HepG2 (cell line): ENCODE measurements at regions not wholly inside any gene's neighbourhood (a gene's known extent, or its start where the extent isn't known, plus 50 kb on each side); places are given as distances from the start of the nearest gene placed in this dataset.

Experiments
- ATAC-seq: fragments of 200-7000 bp; cut with Tn5 transposase; 3 replicates; pipeline ENCODE4 v1.9.1; 2020; ENCODE audit warnings: mild to moderate bottlenecking, moderate library complexity
- BruUV-seq: library from RNA; stranded (reverse); fragments of 400-500 nt; replicated peaks from 2 replicates; lab custom pipeline; 2021; lab: Mats Ljungman, UMichigan
- CTCF ChIA-PET: fragments of 300-600 bp; formaldehyde crosslinking; extraction: SDS; loops from one replicate; lab custom pipeline; 2021; ENCODE audit warnings: low total read pairs, inconsistent platforms, low intra/inter-chr PET ratio; lab: Yijun Ruan, JAX
- POLR2A ChIA-PET: fragments of 350-600 bp; sonication (Branson Sonifier 250); formaldehyde crosslinking; loops from one replicate; lab custom pipeline; 2020; ENCODE audit warnings: antibody characterized with exemption, inconsistent platforms; lab: Yijun Ruan, JAX
- DNase-seq: peaks from one replicate; pipeline ENCODE4 v3.0.0-alpha.2; 2015; ENCODE audit warnings: low spot score
- FAIRE-seq: peaks from 3 replicates; lab custom pipeline; 2011; peaks lifted over from hg19 to GRCh38; lab: Jason Lieb, UNC
- H2AFZ ChIP-seq: one replicate; pipeline ENCODE4 v1.6.1; 2011; ENCODE audit warnings: low read length, inconsistent platforms
- H3K27ac ChIP-seq: fragments of 300-600 bp; 3 replicates; pipeline ENCODE4 v1.8.0; 2011; ENCODE audit warnings: mixed run types, mild to moderate bottlenecking, mixed read lengths, low read length, inconsistent platforms; ENCODE audit not compliant: insufficient read depth; ENCODE audit errors: extremely low read length
- H3K27me3 ChIP-seq, 2 experiments: fragments of 200-600 bp in 1 of 2; 2 replicates in 1 of 2; 3 replicates in 1 of 2; pipeline versions ENCODE4 v1.6.0 to v1.8.0; 2011; ENCODE audit warnings: low read length in 2 of 2, mild to moderate bottlenecking in 2 of 2, moderate library complexity in 2 of 2, inconsistent platforms in 1 of 2; ENCODE audit not compliant: insufficient read depth in 2 of 2, control insufficient read depth in 1 of 2
- H3K36me3 ChIP-seq, 2 experiments: fragments of 200-600 bp in 1 of 2; replicated peaks in 1 of 2; 2 replicates in 1 of 2; 3 replicates in 1 of 2; pipeline versions ENCODE4 v1.5.1 to v1.8.0; 2011; ENCODE audit warnings: low read length in 2 of 2, inconsistent platforms in 1 of 2; ENCODE audit not compliant: insufficient read depth in 2 of 2, control insufficient read depth in 1 of 2
- H3K4me1 ChIP-seq: 2 replicates; pipeline ENCODE4 v1.5.1; 2012; ENCODE audit warnings: low read length, inconsistent platforms; ENCODE audit not compliant: insufficient read depth
- H3K4me2 ChIP-seq: 2 replicates; pipeline ENCODE4 v1.6.0; 2011; ENCODE audit warnings: low read depth, low read length, inconsistent platforms
- H3K4me3 ChIP-seq, 3 experiments: fragments of 200-600 bp in 1 of 3; sonication (generic), shearing (Covaris generic) in 1 of 3; replicated peaks in 1 of 3; 2 replicates each; pipeline ENCODE4 v1.5.1; 2011 to 2016; ENCODE audit warnings: low read length in 3 of 3, inconsistent platforms in 2 of 3, low read depth in 2 of 3, mild to moderate bottlenecking in 2 of 3, control low read depth in 1 of 3, mixed read lengths in 1 of 3; ENCODE audit not compliant: insufficient read depth in 1 of 3
- H3K79me2 ChIP-seq: one replicate; pipeline ENCODE4 v1.6.1; 2011; ENCODE audit warnings: low read length, inconsistent platforms; ENCODE audit not compliant: insufficient read depth
- H3K9ac ChIP-seq: 2 replicates; pipeline ENCODE4 v1.6.0; 2011; ENCODE audit warnings: mild to moderate bottlenecking, low read depth, low read length, inconsistent platforms; ENCODE audit not compliant: insufficient read depth
- H3K9me3 ChIP-seq: 2 replicates; pipeline ENCODE4 v1.5.1; 2012; ENCODE audit warnings: mild to moderate bottlenecking, low read length
- H4K20me1 ChIP-seq: 2 replicates; pipeline ENCODE4 v1.6.0; 2011; ENCODE audit warnings: inconsistent platforms, mild to moderate bottlenecking, low read length, moderate library complexity; ENCODE audit not compliant: insufficient read depth
- ATF3 ChIP-seq: sonication (generic); formaldehyde crosslinking; IDR thresholded peaks from 2 replicates; pipeline ENCODE4 v1.4.0; 2020; ENCODE audit warnings: missing genetic modification reagents
- FOXC1 ChIP-seq: sonication (generic); formaldehyde crosslinking; IDR thresholded peaks from 2 replicates; pipeline ENCODE4 v1.8.0; 2022; ENCODE audit warnings: mild to moderate bottlenecking, missing genetic modification reagents, borderline replicate concordance
- GABPB1 ChIP-seq: IDR thresholded peaks from 2 replicates; pipeline ENCODE4 v1.6.1; 2016; ENCODE audit warnings: mild to moderate bottlenecking, missing genetic modification reagents, moderate library complexity, missing compliant biosample characterization
- ISX ChIP-seq: sonication (generic); formaldehyde crosslinking; conservative IDR thresholded peaks from 2 replicates; pipeline ENCODE4 v1.5.0; 2020; ENCODE audit warnings: missing genetic modification reagents
- NAIF1 ChIP-seq: sonication (generic); formaldehyde crosslinking; IDR thresholded peaks from 2 replicates; pipeline ENCODE4 v1.5.0; 2020; ENCODE audit warnings: mild to moderate bottlenecking, missing genetic modification reagents, borderline replicate concordance
- PLSCR1 ChIP-seq: sonication (generic); formaldehyde crosslinking; IDR thresholded peaks from 2 replicates; pipeline ENCODE4 v1.5.0; 2020; ENCODE audit warnings: missing genetic modification reagents, mild to moderate bottlenecking, borderline replicate concordance
- POGZ ChIP-seq: sonication (generic); formaldehyde crosslinking; IDR thresholded peaks from 2 replicates; pipeline ENCODE4 v1.4.0; 2020; ENCODE audit warnings: mild to moderate bottlenecking, missing genetic modification reagents
- ZNF251 ChIP-seq: sonication (generic); formaldehyde crosslinking; IDR thresholded peaks from 2 replicates; pipeline ENCODE4 v1.9.0; 2021; ENCODE audit warnings: mild to moderate bottlenecking, missing genetic modification reagents
- ZNF276 ChIP-seq: sonication (generic); formaldehyde crosslinking; IDR thresholded peaks from 2 replicates; pipeline ENCODE4 v1.4.0; 2020; ENCODE audit warnings: mild to moderate bottlenecking, low read depth, missing genetic modification reagents
- ZNF343 ChIP-seq: sonication (generic); formaldehyde crosslinking; IDR thresholded peaks from 2 replicates; pipeline ENCODE4 v1.4.0; 2020; ENCODE audit warnings: mild to moderate bottlenecking, missing genetic modification reagents
- ZNF557 ChIP-seq: sonication (generic); formaldehyde crosslinking; IDR thresholded peaks from 2 replicates; pipeline ENCODE4 v1.4.0; 2020; ENCODE audit warnings: missing genetic modification reagents
- ZNF766 ChIP-seq: sonication (generic); formaldehyde crosslinking; IDR thresholded peaks from 2 replicates; pipeline ENCODE4 v1.5.0; 2020; ENCODE audit warnings: missing genetic modification reagents, borderline replicate concordance
- ZNF780A ChIP-seq: sonication (generic); formaldehyde crosslinking; IDR thresholded peaks from 2 replicates; pipeline ENCODE4 v1.8.0; 2022; ENCODE audit warnings: mild to moderate bottlenecking, missing genetic modification reagents, moderate library complexity
- ZSCAN31 ChIP-seq: sonication (generic); formaldehyde crosslinking; IDR thresholded peaks from 2 replicates; pipeline ENCODE4 v1.5.0; 2020; ENCODE audit warnings: low read depth, mild to moderate bottlenecking, missing genetic modification reagents
- WGBS: methylation state at CpG from one replicate; pipeline ENCODE4 v1.1.6; 2017; ENCODE audit warnings: low lambda C conversion rate; 5-methylcytosine and 5-hydroxymethylcytosine counted together
- in situ Hi-C: cut with HindIII; loops from 2 replicates; pipeline ENCODE4 v1.10.0; 2017; ENCODE audit warnings: low pct_unique_long_range_greater_than_20kb; ENCODE audit not compliant: extremely low pct_ligation_motif_present
- intact Hi-C: fragments of 100-400 bp; cut with micrococcal nuclease; formaldehyde crosslinking; loops from one replicate; pipeline ENCODE4 v1.10.0; 2022; ENCODE audit not compliant: unreplicated experiment
- TF ChIP-seq, protein P1 (sequence below): sonication (generic); formaldehyde crosslinking; IDR thresholded peaks from 2 replicates; pipeline ENCODE4 v1.5.1; 2020; ENCODE audit warnings: missing genetic modification reagents, mild to moderate bottlenecking, borderline replicate concordance

- H3K9ac ChIP-seq, result no peak overlapping the region
- ChIA-PET POLR2A (no interaction called here), CTCF (no interaction called here)
- no peaks in the 10 kb centered on the region for H4K20me1 ChIP-seq
- H3K79me2 ChIP-seq, result no peaks in the 10 kb centered on the region
- H3K27ac ChIP-seq, result no peak overlapping the region
- no peak overlapping the region for H3K4me3 ChIP-seq
- in situ Hi-C loops, result no loop called here
- H3K36me3 ChIP-seq, result no peaks in the 10 kb centered on the region
- no peak for ATAC-seq
- no peak overlapping the region for H2AFZ ChIP-seq
- 2% methylated on average over 1 of the region's 1 CpG for WGBS
- TF ChIP-seq ZNF343 (CRISPR knock-in tag) (no peak), ATF3 (no peak), ZNF557 (CRISPR knock-in tag) (no peak), GABPB1 (CRISPR knock-in tag) (no peak), FOXC1 (CRISPR knock-in tag) (no peak), ZNF766 (CRISPR knock-in tag) (no peak), ZNF780A (CRISPR knock-in tag) (no peak), ZNF276 (CRISPR knock-in tag) (no peak), ZSCAN31 (no peak), POGZ (CRISPR knock-in tag) (no peak), ZNF251 (CRISPR knock-in tag) (no peak), PLSCR1 (CRISPR knock-in tag) (no peak), ISX (CRISPR knock-in tag) (no peak), NAIF1 (CRISPR knock-in tag) (no peak)
- TF ChIP-seq, protein P1, sequence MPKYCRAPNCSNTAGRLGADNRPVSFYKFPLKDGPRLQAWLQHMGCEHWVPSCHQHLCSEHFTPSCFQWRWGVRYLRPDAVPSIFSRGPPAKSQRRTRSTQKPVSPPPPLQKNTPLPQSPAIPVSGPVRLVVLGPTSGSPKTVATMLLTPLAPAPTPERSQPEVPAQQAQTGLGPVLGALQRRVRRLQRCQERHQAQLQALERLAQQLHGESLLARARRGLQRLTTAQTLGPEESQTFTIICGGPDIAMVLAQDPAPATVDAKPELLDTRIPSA (CRISPR knock-in tag), result no peak
- TF ChIP-seq, all 625 proteins: peak for 0
- intact Hi-C loops, result no loop called here
- Histone ChIP-seq H3K4me2 (no peak overlapping the region), H3K9me3 (no peaks in the 10 kb centered on the region), H3K27me3 (no peaks in the 10 kb centered on the region; a peak in 1 of 5 replicates), H3K4me1 (no peaks in the 10 kb centered on the region)
- FAIRE-seq (no peak), DNase-seq (no peak)
- no TSS peak for BruUV-seq
These were observed 184.3 kb upstream of the USP15 start for GRCh38 chr12:62075870-62076269.
